HG02885 (cell line): ENCODE measurements at regions not wholly inside any gene's neighbourhood (a gene's known extent, or its start where the extent isn't known, plus 50 kb on each side); places are given as distances from the start of the nearest gene placed in this dataset.
"Not testable (repeated sequence)": the region's sequence is repeated elsewhere in the genome, so short reads cannot be mapped to it uniquely, and the experiment has no call there.

Experiments
- ATAC-seq: cut with Tn5 transposase; IDR thresholded peaks from one replicate; pipeline ENCODE4 v1.9.1; 2021; ENCODE audit warnings: mild to moderate bottlenecking; ENCODE audit not compliant: unreplicated experiment, poor library complexity

DNA sequence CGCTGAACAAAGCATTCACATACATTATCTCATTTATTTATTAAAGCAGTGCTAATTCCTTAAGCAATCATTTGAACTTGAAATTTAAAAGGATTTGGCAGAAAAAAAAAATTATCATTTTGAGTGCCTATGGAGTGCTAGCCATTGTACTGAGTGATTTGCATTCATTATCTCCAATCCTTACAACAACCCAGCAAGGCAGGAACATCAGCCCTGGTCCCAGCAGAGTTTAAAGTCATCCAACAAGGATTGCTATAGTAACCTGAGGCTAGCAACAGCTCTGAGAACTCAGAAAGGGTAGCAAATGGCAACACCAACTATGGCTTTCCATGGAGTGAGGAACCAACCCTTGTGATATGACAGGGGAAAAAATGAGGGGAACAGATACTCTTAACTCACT, 237.6 kb upstream of the SETMAR start:
- no peak for ATAC-seq

DNA sequence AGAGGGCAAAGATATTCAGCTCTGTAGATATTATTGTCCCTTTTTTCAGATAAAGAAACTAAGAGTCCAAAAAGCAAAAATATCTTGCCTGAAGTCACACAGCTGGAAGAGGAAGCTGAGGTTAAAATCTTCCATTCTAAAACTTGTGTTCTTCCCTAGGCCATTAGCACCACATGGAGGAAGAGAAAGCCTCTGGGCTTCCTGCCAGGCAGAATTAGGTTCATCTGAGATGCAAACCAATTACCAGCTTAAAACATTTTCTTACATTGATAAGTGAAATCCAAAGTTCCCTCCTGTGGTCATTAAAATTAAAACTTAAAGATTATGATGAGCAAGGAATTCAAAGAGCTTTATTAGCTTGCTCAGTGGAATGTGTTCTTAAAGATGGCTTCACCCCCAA, 235.3 kb upstream of the SETMAR start:
- no peak for ATAC-seq

- ATAC-seq = no peak
These were observed 233.4 kb upstream of the SETMAR start for GRCh38 chr3:4069796-4070195.

- no peak for ATAC-seq
These were observed 231.5 kb upstream of the SETMAR start for GRCh38 chr3:4071481-4072184.

DNA sequence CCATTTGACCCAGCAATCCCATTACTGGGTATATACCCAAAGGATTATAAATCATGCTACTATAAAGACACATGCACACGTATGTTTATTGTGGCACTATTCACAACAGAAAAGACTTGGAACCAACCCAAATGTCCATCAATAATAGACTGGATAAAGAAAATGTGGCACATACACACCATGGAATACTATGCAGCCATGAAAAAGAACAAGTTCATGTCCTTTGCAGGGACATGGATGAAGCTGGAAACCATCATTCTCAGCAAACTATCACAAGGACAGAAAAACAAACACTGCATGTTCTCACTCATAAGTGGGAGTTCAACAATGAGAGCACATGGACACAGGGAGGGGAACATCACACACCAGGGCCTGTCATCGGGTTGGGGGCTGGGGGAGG, 225.9 kb upstream of the SETMAR start:
- ATAC-seq = not testable (repeated sequence)

GRCh38 chr3:4077950-4078349, 225.2 kb upstream of the SETMAR start:
- ATAC-seq = no peak

- ATAC-seq = peak; percentile 83
These were observed 224.3 kb upstream of the SETMAR start for GRCh38 chr3:4078903-4079302.

GRCh38 chr3:4079339-4080195, 223.6 kb upstream of the SETMAR start:
- ATAC-seq = peak; percentile 21

GRCh38 chr3:4083225-4084015, 219.7 kb upstream of the SETMAR start:
- no peak for ATAC-seq

- no peak for ATAC-seq
These were observed 218.9 kb upstream of the SETMAR start for GRCh38 chr3:4084271-4084670.

- not testable (repeated sequence) for ATAC-seq
These were observed 216.5 kb upstream of the SETMAR start for GRCh38 chr3:4086662-4087061.

- no peak for ATAC-seq
These were observed 211.4 kb upstream of the SETMAR start for GRCh38 chr3:4091786-4092185.

- no peak for ATAC-seq
These were observed 205.4 kb upstream of the SETMAR start for GRCh38 chr3:4097801-4098200.

- no peak for ATAC-seq
These were observed 203.6 kb upstream of the SETMAR start for GRCh38 chr3:4099607-4100006.

DNA sequence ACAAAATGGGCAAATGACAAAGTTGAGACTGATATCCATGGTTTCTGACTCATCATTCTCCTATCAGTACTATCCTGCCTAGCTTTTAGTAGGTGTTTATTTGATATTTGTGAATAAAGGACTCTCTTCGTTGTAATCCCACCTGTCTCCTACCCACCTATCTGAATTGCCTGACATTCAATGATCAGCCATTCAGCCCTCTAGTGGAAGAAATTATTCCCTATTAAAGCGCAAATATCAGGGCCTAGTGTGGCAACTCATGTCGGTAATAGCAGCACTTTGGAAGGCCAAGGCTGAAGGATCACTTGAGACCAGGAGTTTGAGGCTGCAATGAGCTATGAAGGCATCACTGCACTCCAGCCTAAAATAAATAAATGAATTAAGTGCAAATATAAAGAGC, 195.7 kb upstream of the SETMAR start:
- no peak for ATAC-seq

DNA sequence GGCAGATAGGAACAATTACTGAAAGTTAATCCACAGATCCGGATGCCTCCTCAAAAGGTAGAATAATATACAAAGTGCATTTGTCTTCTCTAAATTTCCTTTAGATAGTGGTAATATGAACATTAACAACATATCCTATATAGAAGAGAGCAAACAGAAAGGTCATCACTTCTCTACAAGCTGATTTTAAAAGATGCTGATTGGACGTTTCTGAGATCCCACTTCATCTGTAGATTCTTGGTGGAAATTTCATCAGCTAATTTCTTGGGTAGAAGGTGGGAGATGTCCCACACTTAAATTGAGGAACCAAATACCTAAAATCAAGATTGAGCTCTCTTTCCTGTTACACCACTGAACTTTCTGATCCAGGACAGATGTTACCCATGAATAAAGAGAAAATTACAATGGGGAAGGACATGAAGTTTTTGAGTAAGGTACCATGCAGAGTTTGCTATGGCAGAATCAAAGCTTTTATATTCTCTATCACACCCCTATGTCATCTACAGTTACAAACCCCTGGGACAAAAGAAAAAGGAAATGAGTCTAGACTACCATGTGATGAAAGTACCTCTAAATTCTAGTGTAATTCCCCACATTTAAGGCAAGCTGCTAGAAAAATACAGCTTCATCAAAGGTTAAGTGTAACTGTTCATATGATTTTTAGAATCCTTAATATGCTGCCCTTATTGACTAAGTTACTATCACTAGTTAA, 189.2 kb upstream of the SETMAR start:
- ATAC-seq = no peak

- ATAC-seq = no peak
These were observed 184.1 kb upstream of the SETMAR start for GRCh38 chr3:4119119-4119518.

DNA sequence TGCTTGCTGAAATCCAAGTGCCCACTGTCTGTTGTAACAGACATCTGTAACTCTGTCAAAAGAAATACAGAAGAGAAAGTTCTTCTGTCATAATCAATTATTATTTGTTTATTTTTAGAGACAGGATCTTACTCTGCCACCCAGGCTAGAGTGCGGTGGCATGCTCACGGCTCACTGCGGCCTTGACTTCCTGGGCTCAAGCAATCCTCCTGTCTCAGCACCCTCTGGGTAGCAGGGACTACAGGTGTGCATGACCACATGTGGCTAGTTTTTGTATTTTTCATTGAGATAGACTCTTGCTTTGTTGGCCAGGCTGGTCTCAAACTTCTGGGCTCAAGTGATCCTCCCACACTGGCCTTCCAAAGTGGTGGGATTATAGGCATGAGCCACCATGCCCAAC, 177.6 kb upstream of the SETMAR start:
- no peak for ATAC-seq

GRCh38 chr3:4138150-4138785, 164.9 kb upstream of the SETMAR start:
- no peak for ATAC-seq
